Muscle of leg (tissue), 3 donors: ENCODE measurements at regions not wholly inside any gene's neighbourhood (a gene's known extent, or its start where the extent isn't known, plus 50 kb on each side); places are given as distances from the start of the nearest gene placed in this dataset.

Experiments
- DNase-seq: peaks from one replicate; pipeline ENCODE4 v3.0.0; 2013
- H3K27ac ChIP-seq: one replicate; pipeline ENCODE4 v1.5.1; 2013; ENCODE audit warnings: mild to moderate bottlenecking, low read length, control low read depth
- H3K27me3 ChIP-seq: one replicate; pipeline ENCODE4 v1.6.1; 2013; ENCODE audit warnings: low read length; ENCODE audit not compliant: control insufficient read depth, insufficient read depth
- H3K36me3 ChIP-seq: one replicate; pipeline ENCODE4 v1.6.1; 2013; ENCODE audit warnings: low read length; ENCODE audit not compliant: control insufficient read depth, insufficient read depth
- H3K4me1 ChIP-seq: one replicate; pipeline ENCODE4 v1.6.1; 2013; ENCODE audit warnings: low read length; ENCODE audit not compliant: control insufficient read depth, insufficient read depth
- H3K4me3 ChIP-seq: one replicate; pipeline ENCODE4 v1.5.1; 2013; ENCODE audit warnings: low read length, control low read depth
- H3K9me3 ChIP-seq: replicated peaks from 2 replicates; pipeline ENCODE4 v1.6.1; 2013; ENCODE audit warnings: low read depth, low read length; ENCODE audit not compliant: control insufficient read depth
- WGBS: methylation state at CpG from one replicate; pipeline ENCODE4 v1.1.5; 2013; ENCODE audit warnings: missing lambda C conversion rate; ENCODE audit not compliant: insufficient coverage; 5-methylcytosine and 5-hydroxymethylcytosine counted together

DNA sequence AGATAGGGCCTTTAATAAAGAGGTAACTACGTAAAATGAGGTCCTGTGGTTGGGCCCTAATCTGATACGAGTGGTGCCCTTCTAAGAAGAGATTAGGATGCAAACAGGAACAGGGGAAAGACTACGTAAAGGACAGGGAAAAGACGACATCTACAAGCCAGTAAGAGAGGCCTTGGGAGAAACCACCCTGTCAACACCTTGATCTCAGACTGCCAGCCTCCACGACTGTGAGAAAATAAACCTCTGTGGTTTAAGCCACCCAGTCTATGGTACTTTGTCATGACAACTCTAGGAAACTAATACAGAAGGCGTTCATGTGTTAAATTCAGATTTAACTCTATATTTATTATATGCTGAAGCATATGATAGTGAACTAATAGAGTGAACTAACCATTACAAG is 566.3 kb downstream of the UQCRFS1 start:
- H3K36me3 ChIP-seq = no peaks in the 10 kb centered on the region
- 89% methylated on average over 2 of the region's 6 CpGs for WGBS
- no peaks in the 10 kb centered on the region for H3K4me1 ChIP-seq
- H3K4me3 ChIP-seq = no peak overlapping the region
- no peak overlapping the region for H3K27ac ChIP-seq
- no peak for DNase-seq
- no peaks in the 10 kb centered on the region for H3K9me3 ChIP-seq
- H3K27me3 ChIP-seq = no peaks in the 10 kb centered on the region

DNA sequence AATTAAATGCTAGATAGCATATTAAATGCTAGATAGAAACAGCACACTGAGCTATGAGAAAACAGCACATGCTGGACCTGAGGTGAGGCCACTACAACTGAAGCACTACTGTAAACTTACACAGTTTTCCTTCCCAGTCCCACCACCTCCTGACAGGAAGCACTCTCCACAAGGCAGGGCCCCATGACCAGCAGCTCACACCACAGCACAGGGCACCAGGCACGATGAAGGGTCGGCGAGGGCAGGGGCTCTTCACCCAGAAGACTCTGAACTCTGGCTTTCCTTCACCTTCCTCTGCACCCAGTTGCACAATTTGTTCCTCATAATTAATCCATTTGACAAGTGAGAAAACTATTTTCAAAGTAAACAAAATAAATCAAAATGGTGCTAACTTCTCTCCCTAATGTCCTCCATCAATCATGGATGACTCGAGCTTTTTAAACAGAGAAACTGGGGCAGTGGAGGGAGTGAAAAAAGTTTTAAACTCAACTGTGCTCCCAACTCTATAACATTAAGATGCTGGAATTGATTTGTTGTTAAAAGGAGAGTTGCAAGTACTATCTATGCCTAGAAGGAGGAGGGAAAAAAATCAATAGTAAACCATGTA is 568.7 kb downstream of the UQCRFS1 start:
- Histone ChIP-seq H3K27me3 (no peaks in the 10 kb centered on the region), H3K4me3 (no peak overlapping the region), H3K27ac (no peak overlapping the region), H3K36me3 (no peaks in the 10 kb centered on the region), H3K9me3 (no peaks in the 10 kb centered on the region), H3K4me1 (no peaks in the 10 kb centered on the region)
- WGBS = 33% methylated on average over 1 of the region's 4 CpGs
- DNase-seq = no peak

DNA sequence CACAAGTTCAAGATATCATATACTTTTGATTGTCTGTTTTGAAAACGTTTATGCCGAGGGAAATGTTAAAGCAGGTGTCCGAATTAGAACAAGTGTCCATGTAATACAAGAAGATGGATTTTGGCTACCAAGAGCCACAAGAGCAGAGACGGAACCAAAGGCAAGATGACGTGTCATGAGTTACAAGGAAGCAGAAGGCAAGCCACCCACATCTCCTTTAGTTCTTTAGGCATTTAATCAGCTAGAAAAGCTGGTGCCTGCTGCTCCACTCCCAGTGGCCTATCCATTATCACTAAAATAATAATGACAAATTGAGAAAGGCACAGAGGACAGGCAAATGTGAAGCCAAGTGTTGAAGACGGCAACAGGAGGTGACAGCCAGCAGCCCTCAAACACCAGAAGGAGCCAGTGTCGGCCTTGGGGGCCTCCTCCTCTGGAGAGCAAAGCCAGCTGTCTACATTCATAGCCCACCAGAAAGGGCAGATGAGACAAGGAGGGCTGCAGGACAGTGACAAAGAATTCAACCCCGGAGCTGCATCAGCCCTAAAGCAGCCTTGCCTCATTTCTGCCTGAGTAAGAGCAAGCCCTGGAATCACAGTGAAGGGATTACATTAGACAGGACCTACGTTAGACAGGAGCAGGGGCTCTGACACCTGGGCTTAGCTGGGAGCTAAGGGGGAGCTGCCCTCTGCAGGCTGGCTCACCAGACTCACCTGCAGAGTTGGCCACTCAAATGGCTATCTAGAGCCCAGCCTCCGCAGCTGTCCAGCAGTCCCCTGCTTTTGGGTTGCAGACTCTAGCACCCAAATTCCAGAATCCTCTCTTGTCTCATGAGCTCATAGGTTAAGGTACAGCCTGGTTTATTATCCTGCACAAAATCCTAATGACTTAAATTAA is 569.9 kb downstream of the UQCRFS1 start:
- no peak overlapping the region for H3K27ac ChIP-seq
- H3K36me3 ChIP-seq = no peaks in the 10 kb centered on the region
- H3K27me3 ChIP-seq = no peaks in the 10 kb centered on the region
- DNase-seq = no peak
- WGBS = 62% methylated on average over 7 of the region's 10 CpGs
- H3K4me1 ChIP-seq = no peaks in the 10 kb centered on the region
- H3K9me3 ChIP-seq = no peaks in the 10 kb centered on the region
- H3K4me3 ChIP-seq = no peak overlapping the region

DNA sequence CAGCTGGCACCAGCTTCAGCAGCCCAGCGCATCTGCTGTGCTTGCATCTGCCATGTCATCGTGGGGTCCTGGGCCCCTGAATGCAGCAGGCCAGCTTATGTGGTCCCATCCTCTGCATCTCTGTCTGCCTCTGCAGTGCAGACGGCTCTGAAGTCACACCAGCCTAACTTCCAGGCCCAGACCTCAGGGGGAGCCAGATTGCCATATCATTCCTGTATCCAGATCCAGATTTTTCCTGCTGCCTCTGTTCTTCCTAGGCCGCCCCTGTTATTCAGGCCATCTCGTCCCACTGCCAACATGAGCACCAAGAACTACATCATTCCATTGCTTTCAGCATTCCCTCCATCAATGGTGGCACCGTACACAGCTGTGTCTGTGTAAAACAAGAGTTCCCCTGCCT is 571.6 kb downstream of the UQCRFS1 start:
- H3K27me3 ChIP-seq = no peaks in the 10 kb centered on the region
- H3K4me1 ChIP-seq = no peaks in the 10 kb centered on the region
- H3K4me3 ChIP-seq = no peak overlapping the region
- WGBS = 57% methylated on average over 5 of the region's 6 CpGs
- DNase-seq = no peak
- H3K9me3 ChIP-seq = no peaks in the 10 kb centered on the region
- no peaks in the 10 kb centered on the region for H3K36me3 ChIP-seq
- no peak overlapping the region for H3K27ac ChIP-seq

DNA sequence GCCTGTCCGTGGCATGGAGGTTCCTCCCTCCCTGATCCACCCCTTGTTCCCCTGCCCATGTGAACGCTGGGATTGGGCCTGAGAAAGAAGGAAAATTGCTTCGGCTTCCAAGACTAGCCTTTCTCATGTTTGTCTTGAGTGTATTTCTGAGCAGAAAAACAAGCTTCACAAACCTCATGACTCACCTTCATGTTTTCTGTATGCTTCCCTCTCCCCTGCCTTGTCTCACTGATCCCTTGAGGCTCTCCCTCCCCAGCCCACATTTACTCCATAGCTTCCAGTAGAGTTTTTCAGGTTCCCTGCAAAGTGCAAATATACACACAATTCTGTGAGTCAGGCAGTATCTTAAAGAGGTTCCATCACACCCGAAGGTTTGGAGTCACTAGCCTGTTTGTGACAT is 572.4 kb downstream of the UQCRFS1 start:
- Histone ChIP-seq H3K9me3 (no peaks in the 10 kb centered on the region), H3K4me3 (no peak overlapping the region), H3K4me1 (no peaks in the 10 kb centered on the region), H3K27me3 (no peaks in the 10 kb centered on the region), H3K36me3 (no peaks in the 10 kb centered on the region), H3K27ac (no peak overlapping the region)
- no peak for DNase-seq
- WGBS = no CpG with 5 or more reads among the region's 4 CpGs

DNA sequence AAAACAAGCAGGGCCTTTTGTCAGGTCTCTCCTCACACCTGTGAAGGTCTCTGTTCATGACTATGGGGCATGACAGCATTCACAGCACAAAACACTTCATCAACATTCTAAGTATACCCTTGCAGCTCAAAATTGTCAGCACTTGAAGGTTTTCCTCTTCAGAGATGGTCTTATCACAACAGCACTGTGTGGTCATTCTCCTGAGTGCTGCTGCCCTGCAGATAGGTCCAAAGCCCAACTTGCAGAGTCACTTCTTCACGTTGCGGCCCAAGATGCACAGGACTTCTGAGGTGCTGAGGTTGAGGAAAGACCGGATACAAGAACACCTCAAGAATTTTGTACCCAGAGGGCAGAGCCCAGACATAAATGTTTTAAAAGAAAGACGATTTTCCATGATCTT is 574.5 kb downstream of the UQCRFS1 start:
- Histone ChIP-seq H3K4me3 (no peak overlapping the region), H3K27ac (no peak overlapping the region), H3K9me3 (no peaks in the 10 kb centered on the region), H3K4me1 (no peaks in the 10 kb centered on the region), H3K27me3 (no peaks in the 10 kb centered on the region), H3K36me3 (no peaks in the 10 kb centered on the region)
- DNase-seq = no peak
- WGBS = 80% methylated on average over 1 of the region's 4 CpGs

DNA sequence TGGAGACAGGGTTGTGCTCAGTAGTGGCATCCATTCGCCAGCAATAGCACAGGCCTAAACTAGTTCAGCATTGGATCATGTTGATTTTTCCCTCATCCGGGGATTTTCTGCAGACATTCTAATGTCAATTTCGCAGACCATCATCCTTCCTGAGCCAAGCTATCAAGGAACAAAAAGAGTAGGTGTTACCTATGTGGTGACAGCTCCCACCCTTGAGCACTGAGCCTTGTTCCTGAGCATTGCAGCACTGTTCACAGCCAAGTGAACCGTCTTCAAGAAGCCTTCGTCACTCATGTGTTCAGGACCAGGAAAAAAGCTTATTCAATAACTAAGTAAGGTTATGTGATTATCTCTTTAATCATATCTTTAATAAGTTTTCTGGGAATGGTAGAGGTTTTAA is 576.2 kb downstream of the UQCRFS1 start:
- WGBS = no CpG with 5 or more reads among the region's 5 CpGs
- Histone ChIP-seq H3K27me3 (no peaks in the 10 kb centered on the region), H3K4me3 (no peak overlapping the region), H3K36me3 (no peaks in the 10 kb centered on the region), H3K4me1 (no peaks in the 10 kb centered on the region), H3K9me3 (no peaks in the 10 kb centered on the region), H3K27ac (no peak overlapping the region)
- no peak for DNase-seq

DNA sequence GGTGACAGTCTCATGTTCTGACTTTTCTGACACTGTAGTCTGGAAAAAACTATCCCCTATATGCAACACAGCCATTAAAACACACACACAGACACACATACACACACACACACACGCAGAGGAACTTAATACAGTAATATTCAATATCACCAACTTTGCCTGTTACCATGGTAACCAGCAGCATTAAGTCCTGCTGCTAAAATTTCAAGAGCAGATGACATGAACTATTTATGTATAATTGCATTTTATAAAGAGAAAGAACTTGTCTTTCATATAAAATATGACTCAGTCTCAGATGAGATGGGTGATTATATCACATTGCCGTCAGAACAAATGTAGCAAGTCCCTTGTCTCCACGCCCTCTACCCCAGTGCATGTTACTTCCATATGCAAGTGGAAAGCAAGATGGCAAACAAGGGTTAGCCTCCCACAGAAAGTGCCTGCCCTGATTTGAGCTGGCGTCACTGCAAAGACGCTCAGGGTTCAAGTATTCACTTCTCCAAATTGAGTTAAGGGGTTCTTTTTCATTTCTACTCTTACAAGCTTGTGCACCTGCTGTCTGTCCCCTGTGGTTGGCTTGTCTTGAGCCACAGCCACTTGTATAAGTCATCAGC is 576.8 kb downstream of the UQCRFS1 start:
- H3K36me3 ChIP-seq = no peaks in the 10 kb centered on the region
- no peak overlapping the region for H3K27ac ChIP-seq
- H3K9me3 ChIP-seq = no peaks in the 10 kb centered on the region
- H3K27me3 ChIP-seq = no peaks in the 10 kb centered on the region
- H3K4me3 ChIP-seq = no peak overlapping the region
- no peaks in the 10 kb centered on the region for H3K4me1 ChIP-seq
- no peak for DNase-seq
- 78% methylated on average over 2 of the region's 5 CpGs for WGBS

DNA sequence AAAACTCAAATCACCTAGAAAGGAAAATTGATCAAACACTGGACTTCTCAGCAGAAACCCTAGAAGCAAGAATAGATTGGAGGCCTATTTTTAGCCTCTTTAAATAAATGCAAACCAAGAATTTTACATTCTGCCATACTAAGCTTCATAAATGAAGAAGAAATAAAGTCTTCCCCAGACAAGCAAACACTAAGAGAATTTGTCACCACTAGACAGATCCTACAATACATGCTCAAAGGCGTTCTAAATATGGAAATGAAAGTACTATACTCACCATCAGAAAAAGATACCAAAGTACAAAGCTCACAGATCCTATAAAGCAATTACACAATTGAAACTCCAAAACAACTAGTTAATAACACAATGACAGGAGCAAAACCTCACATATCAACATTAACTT is 578.1 kb downstream of the UQCRFS1 start:
- Histone ChIP-seq H3K4me3 (no peak overlapping the region), H3K36me3 (no peaks in the 10 kb centered on the region), H3K9me3 (no peaks in the 10 kb centered on the region), H3K27me3 (no peaks in the 10 kb centered on the region), H3K27ac (no peak overlapping the region), H3K4me1 (no peaks in the 10 kb centered on the region)
- WGBS = no CpG with 5 or more reads among the region's 1 CpG
- DNase-seq = no peak

DNA sequence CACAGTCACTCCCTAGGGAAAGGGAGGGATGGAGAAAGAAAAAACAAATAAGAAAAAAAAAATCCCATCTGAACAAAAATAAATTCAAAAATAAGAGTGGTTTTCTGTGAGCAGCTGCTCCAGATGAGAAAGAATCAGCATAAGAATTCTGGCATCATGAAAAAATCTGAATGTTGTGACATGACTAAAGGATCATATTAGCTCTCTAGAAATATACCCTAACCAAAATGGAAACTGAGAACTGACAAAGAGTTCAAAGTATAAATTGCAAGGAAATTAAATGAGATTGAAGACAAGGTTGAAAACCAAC is 579.0 kb downstream of the UQCRFS1 start:
- Histone ChIP-seq H3K4me1 (no peaks in the 10 kb centered on the region), H3K27me3 (no peaks in the 10 kb centered on the region), H3K36me3 (no peaks in the 10 kb centered on the region), H3K9me3 (no peaks in the 10 kb centered on the region), H3K4me3 (no peak overlapping the region), H3K27ac (no peak overlapping the region)
- no peak for DNase-seq
